ENCODE measurements at regions not wholly inside any gene's neighbourhood (a gene's known extent, or its start where the extent isn't known, plus 50 kb on each side); places are given as distances from the start of the nearest gene placed in this dataset.
"Not testable (repeated sequence)": the region's sequence is repeated elsewhere in the genome, so short reads cannot be mapped to it uniquely, and the experiment has no call there.

- no peak for TF ChIP-seq CTCF (IDR thresholded peaks at IDR 0.05; ENCODE audit: unreplicated experiment in 3 of 3)
- H3K4me3 Mint-ChIP-seq: no peak overlapping the region
- H3K4me1 Mint-ChIP-seq: peaks cover 10% of the 10 kb centered on the region
- H3K27ac Mint-ChIP-seq: no peak overlapping the region
- no peaks in the 10 kb centered on the region for H3K36me3 Mint-ChIP-seq (ENCODE audit: low read depth)
- peaks cover 4% of the 10 kb centered on the region for H3K27me3 Mint-ChIP-seq (ENCODE audit: low read depth)
- no peaks in the 10 kb centered on the region for H3K9me3 Mint-ChIP-seq
Observed at GRCh38 chr2:128603411-128603924, 284.8 kb upstream of the HS6ST1 start.

GRCh38 chr2:128604045-128604444, 285.4 kb upstream of the HS6ST1 start:
- Mint-ChIP-seq H3K4me1 (peaks cover 10% of the 10 kb centered on the region), H3K27me3 (ENCODE audit: low read depth) (peaks cover 4% of the 10 kb centered on the region), H3K9me3 (no peaks in the 10 kb centered on the region), H3K36me3 (ENCODE audit: low read depth) (no peaks in the 10 kb centered on the region), H3K27ac (no peak overlapping the region), H3K4me3 (no peak overlapping the region)
- TF ChIP-seq CTCF (IDR thresholded peaks at IDR 0.05; ENCODE audit: unreplicated experiment in 3 of 3): no peak

- H3K36me3 Mint-ChIP-seq (ENCODE audit: low read depth); H3K9me3 Mint-ChIP-seq; H3K4me3 Mint-ChIP-seq; H3K27me3 Mint-ChIP-seq (ENCODE audit: low read depth); H3K27ac Mint-ChIP-seq: not testable (repeated sequence)
- H3K4me1 Mint-ChIP-seq: peaks cover 10% of the 10 kb centered on the region
Observed at GRCh38 chr2:128604581-128604980, 285.9 kb upstream of the HS6ST1 start.

GRCh38 chr2:128605421-128605820, 286.8 kb upstream of the HS6ST1 start:
- H3K4me1 Mint-ChIP-seq: peaks cover 6% of the 10 kb centered on the region
- no peak for TF ChIP-seq CTCF (IDR thresholded peaks at IDR 0.05; ENCODE audit: unreplicated experiment in 3 of 3)
- no peaks in the 10 kb centered on the region for H3K36me3 Mint-ChIP-seq (ENCODE audit: low read depth)
- no peak overlapping the region for H3K27ac Mint-ChIP-seq
- no peaks in the 10 kb centered on the region for H3K9me3 Mint-ChIP-seq
- no peak overlapping the region for H3K4me3 Mint-ChIP-seq
- H3K27me3 Mint-ChIP-seq (ENCODE audit: low read depth): peaks cover 4% of the 10 kb centered on the region

- Mint-ChIP-seq H3K36me3 (ENCODE audit: low read depth) (no peaks in the 10 kb centered on the region), H3K9me3 (no peaks in the 10 kb centered on the region), H3K4me3 (no peak overlapping the region), H3K27me3 (ENCODE audit: low read depth) (peaks cover 4% of the 10 kb centered on the region), H3K4me1 (peaks cover 1% of the 10 kb centered on the region), H3K27ac (no peak overlapping the region)
- TF ChIP-seq CTCF (IDR thresholded peaks at IDR 0.05; ENCODE audit: unreplicated experiment in 3 of 3): no peak
Observed at GRCh38 chr2:128605931-128606330, 287.3 kb upstream of the HS6ST1 start.

- Mint-ChIP-seq H3K9me3 (no peaks in the 10 kb centered on the region), H3K4me3 (no peak overlapping the region), H3K27me3 (ENCODE audit: low read depth) (peaks cover 8% of the 10 kb centered on the region), H3K36me3 (ENCODE audit: low read depth) (no peaks in the 10 kb centered on the region), H3K4me1 (no peaks in the 10 kb centered on the region), H3K27ac (no peak overlapping the region)
- TF ChIP-seq CTCF (IDR thresholded peaks at IDR 0.05; ENCODE audit: unreplicated experiment in 3 of 3): no peak
Observed at GRCh38 chr2:128606837-128607236, 288.2 kb upstream of the HS6ST1 start.

Measured in nephron (organoid).